CD4-positive, alpha-beta memory T cell (primary cell): ENCODE measurements at regions not wholly inside any gene's neighbourhood (a gene's known extent, or its start where the extent isn't known, plus 50 kb on each side); places are given as distances from the start of the nearest gene placed in this dataset.

Experiments used
- CTCF ChIA-PET: fragments of 350-600 bp; sonication (Branson Sonifier 250); formaldehyde crosslinking; loops from one replicate; lab custom pipeline; 2021; ENCODE audit warnings: inconsistent platforms; ENCODE audit not compliant: partially characterized antibody; lab: Charles Lee
- POLR2A ChIA-PET: fragments of 350-600 bp; sonication (Branson Sonifier 250); formaldehyde crosslinking; loops from one replicate; lab custom pipeline; 2021; ENCODE audit not compliant: partially characterized antibody; lab: Charles Lee
- DNase-seq, 5 donors: peaks; one replicate each; pipeline versions ENCODE4 v3.0.0 to v3.0.0-alpha.2; 2020 to 2022; ENCODE audit warnings: mixed read lengths in 1 of 5
- H3K27ac ChIP-seq: one replicate; pipeline ENCODE4 v1.7.0; 2013; ENCODE audit warnings: low read depth, low read length
- H3K27me3 ChIP-seq: 2 replicates; pipeline ENCODE4 v1.7.0; 2013; ENCODE audit warnings: mild to moderate bottlenecking, low read length, moderate library complexity; ENCODE audit not compliant: insufficient read depth
- H3K36me3 ChIP-seq: 2 replicates; pipeline ENCODE4 v1.7.0; 2013; ENCODE audit warnings: mild to moderate bottlenecking, low read length, moderate library complexity; ENCODE audit not compliant: insufficient read depth
- H3K4me1 ChIP-seq: 2 replicates; pipeline ENCODE4 v1.7.0; 2013; ENCODE audit warnings: mild to moderate bottlenecking, low read length, moderate library complexity; ENCODE audit not compliant: insufficient read depth
- H3K4me3 ChIP-seq, 2 donors: one replicate each; pipeline ENCODE4 v1.7.0; 2013; ENCODE audit warnings: low read length in 2 of 2, mild to moderate bottlenecking in 1 of 2
- H3K9me3 ChIP-seq, 2 donors: one replicate each; pipeline ENCODE4 v1.7.0; 2013; ENCODE audit warnings: low read length in 2 of 2, control low read depth in 1 of 2; ENCODE audit not compliant: control insufficient read depth in 1 of 2
- H3K27ac Mint-ChIP-seq, 7 donors: one replicate each; pipeline ENCODE4 v1.8.0; 2020 to 2021; ENCODE audit warnings: mixed read lengths in 7 of 7, mild to moderate bottlenecking in 6 of 7, inconsistent platforms in 3 of 7, moderate library complexity in 3 of 7
- H3K27me3 Mint-ChIP-seq, 2 donors: one replicate each; pipeline ENCODE4 v1.8.0; 2020 to 2021; ENCODE audit warnings: mixed read lengths in 2 of 2
- H3K36me3 Mint-ChIP-seq, 2 donors: one replicate each; pipeline ENCODE4 v1.8.0; 2020 to 2021; ENCODE audit warnings: mixed read lengths in 2 of 2, inconsistent platforms in 1 of 2, mild to moderate bottlenecking in 1 of 2
- H3K4me1 Mint-ChIP-seq, 4 donors: one replicate each; pipeline ENCODE4 v1.8.0; 2020 to 2021; ENCODE audit warnings: mixed read lengths in 4 of 4, mild to moderate bottlenecking in 1 of 4
- H3K4me3 Mint-ChIP-seq, 8 donors: one replicate each; pipeline ENCODE4 v1.8.0; 2020 to 2021; ENCODE audit warnings: mixed read lengths in 8 of 8, mild to moderate bottlenecking in 7 of 8, moderate library complexity in 6 of 8, inconsistent platforms in 3 of 8
- H3K9me3 Mint-ChIP-seq, 8 donors: one replicate each; pipeline ENCODE4 v1.8.0; 2020 to 2021; ENCODE audit warnings: mixed read lengths in 8 of 8, mild to moderate bottlenecking in 5 of 8, inconsistent platforms in 3 of 8, moderate library complexity in 1 of 8
- intact Hi-C: fragments of 100-400 bp; cut with micrococcal nuclease; formaldehyde crosslinking; loops from one replicate; pipeline ENCODE4 v1.15.1; 2023

DNA sequence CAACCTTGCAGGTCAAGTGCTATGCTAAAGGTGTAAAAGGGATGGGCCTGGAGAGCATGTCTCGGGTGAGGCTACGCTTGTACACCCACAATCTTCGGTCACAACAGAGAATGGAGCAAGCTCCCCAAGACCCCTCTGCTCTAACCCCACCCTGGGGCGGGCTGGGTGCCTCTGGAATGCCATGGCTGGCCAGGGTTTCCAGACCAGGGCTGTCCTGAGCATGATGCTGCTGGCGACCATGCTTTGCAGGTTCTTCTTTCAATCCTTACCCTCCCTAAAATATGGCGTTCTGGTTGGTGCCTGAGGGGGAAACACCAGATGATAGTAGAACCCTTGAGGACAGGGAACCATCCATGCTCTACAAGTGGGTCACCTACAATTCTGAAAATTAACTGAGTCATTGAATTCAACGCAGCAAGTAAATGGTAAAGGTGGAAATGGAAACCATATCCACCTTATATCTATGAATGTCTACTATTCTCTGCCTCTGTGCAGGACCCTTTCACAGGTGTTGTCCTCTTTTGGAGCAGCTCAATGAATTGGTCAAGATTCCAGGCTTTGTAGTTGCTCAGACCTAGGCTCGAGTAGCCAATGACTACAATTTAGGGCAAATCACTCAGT, 111.6 kb upstream of the EGLN3 start:
- POLR2A ChIA-PET, result no interaction called here
- Mint-ChIP-seq H3K4me1 (peaks cover 2 to 20% (median 7%) of the 10 kb centered on the region in 4 donors), H3K27ac (no peak overlapping the region), H3K36me3 (no peaks in the 10 kb centered on the region), H3K9me3 (peaks cover 0 to 2% (median 0%) of the 10 kb centered on the region in 8 donors), H3K4me3 (no peak overlapping the region), H3K27me3 (peaks cover 0 to 1% of the 10 kb centered on the region in 2 donors)
- Histone ChIP-seq H3K27ac (no peak overlapping the region), H3K4me1 (peaks cover 8% of the 10 kb centered on the region), H3K9me3 (no peaks in the 10 kb centered on the region), H3K36me3 (no peaks in the 10 kb centered on the region), H3K27me3 (no peaks in the 10 kb centered on the region), H3K4me3 (no peak overlapping the region)
- intact Hi-C loops, result no loop called here
- CTCF ChIA-PET, result no interaction called here
- no peak for DNase-seq

DNA sequence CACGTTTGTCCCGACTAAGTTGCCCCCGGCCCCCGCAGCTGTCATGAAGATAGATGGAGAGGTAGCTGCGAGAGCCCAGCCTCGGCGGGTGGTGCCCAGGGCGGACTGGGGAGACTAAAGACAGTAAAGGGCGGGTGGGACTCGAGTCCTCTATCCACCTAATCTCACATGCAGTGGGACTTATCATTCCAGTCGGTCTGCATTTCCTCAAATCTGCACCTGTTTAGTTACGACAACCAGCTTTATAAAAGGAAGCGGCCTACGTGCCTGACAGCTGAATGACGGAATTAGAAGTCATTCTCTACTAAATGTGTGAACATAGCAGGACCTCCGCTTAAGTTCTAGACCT, 109.8 kb upstream of the EGLN3 start:
- Histone ChIP-seq H3K36me3 (no peaks in the 10 kb centered on the region), H3K4me1 (peaks cover 8% of the 10 kb centered on the region), H3K27me3 (no peaks in the 10 kb centered on the region), H3K27ac (no peak overlapping the region), H3K9me3 (no peaks in the 10 kb centered on the region), H3K4me3 (peak overlapping the region; percentile 17 to 47)
- DNase-seq, result no peak
- H3K27me3 Mint-ChIP-seq, result peaks cover 0 to 1% of the 10 kb centered on the region in 2 donors
- peak overlapping the region; percentile 87 to 93 (median 88) for H3K4me3 Mint-ChIP-seq
- peak overlapping the region; percentile 46 to 91 (median 84) for H3K27ac Mint-ChIP-seq
- H3K36me3 Mint-ChIP-seq, result no peaks in the 10 kb centered on the region
- intact Hi-C loops, result loop anchor here (2.0 kb wide), 1 partner anchor 16 kb away; no protein-coding TSS in a partner anchor
- ChIA-PET POLR2A (interaction anchor here (0.5 to 2.2 kb wide), 7 partner anchors 9 to 1370 kb away, joined by 3 to 13 read pairs (median 4); partner anchors contain the start of gene EGLN3), CTCF (interaction anchor here (0.9 to 1.8 kb wide), 8 partner anchors 9 to 212 kb away, joined by 3 to 9 read pairs (median 4); no protein-coding TSS in a partner anchor)
- H3K9me3 Mint-ChIP-seq, result no peaks in the 10 kb centered on the region
- peaks cover 2 to 23% (median 7%) of the 10 kb centered on the region in 4 donors for H3K4me1 Mint-ChIP-seq

DNA sequence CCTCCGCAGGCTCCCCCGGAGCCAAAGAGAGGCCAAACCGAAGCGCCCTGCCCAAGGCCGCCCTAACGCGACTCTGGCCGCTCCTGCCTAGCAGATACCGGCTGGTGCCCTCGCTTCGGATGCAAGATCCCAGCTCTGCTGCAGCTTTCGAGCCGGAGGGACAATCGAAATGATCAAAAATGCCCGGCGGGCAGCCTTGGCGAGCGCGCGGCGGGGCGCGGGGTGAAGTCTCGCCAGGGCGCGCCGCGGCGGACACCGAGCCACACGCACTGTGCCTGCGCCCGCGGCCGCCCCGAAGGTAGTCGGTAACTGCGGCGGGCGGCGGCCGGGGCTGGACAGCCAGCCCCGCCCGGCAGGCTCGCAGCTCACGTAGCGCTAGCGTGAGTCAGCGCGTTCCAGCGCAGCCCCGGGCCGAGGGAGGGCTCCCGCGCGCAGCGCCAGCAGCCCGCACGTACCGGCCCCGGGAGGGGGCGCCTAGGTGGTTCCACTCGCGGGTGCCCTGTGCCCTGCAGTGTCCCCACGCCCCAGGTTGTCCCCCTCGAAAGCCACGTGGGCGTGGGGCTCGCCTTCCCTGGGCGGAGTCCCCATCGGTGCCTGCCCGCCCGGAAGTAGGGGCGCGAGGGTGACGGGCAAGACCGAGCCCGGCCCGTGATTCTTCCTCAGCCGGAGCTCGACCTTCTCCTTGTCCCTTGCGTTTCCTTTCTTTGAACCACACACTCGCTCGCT, 109.2 kb upstream of the EGLN3 start:
- CTCF ChIA-PET, result interaction anchor here (0.6 to 1.8 kb wide), 12 partner anchors 9 to 212 kb away, joined by 3 to 9 read pairs (median 3); no protein-coding TSS in a partner anchor

DNA sequence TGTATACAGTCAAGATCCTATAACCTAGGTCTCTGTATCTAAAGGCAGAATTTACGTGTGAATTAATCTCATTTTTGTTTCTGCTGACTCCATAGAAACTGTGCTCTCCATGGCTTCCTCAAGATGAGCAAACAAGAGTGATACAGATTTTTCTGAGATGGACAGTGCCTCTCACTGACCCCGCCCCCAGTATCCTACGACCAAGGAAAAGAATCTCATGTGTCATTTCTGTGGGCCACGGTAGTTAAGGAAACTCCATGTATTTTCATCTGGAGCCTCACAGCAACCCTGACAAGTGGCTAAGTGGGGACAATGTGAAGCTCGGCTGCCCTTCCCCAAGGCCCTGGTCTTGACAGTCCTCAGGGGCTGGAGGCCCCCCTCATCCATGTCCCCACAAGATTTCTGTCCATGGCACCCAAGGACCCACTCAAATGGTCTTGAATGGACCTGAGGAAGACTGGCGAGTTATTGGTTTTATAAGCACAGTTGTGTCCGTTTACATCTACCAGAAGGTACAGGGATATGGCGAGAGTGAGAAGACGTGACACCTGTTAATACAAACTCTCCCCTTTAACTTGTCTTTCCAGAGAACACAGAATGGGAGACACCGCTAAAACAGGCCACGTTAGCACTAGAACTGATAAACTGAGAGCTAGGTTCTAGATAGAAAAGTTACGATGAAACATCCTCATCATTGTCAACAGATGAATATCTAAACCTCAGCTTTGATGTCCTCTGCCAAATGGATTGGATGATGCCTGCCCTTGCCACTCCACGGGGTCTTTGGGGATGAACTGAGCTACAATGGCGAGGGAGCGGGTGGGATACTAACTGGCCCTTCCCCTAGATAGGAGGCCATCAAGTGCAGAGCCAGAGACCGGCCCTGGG, 108.4 kb upstream of the EGLN3 start:
- no peak overlapping the region for H3K27ac ChIP-seq
- no peaks in the 10 kb centered on the region for H3K9me3 Mint-ChIP-seq
- H3K4me1 Mint-ChIP-seq, result peaks cover 2 to 32% (median 7%) of the 10 kb centered on the region in 4 donors
- CTCF ChIA-PET, result interaction anchor here (0.6 to 1.8 kb wide), 11 partner anchors 8 to 211 kb away, joined by 3 to 9 read pairs (median 3); no protein-coding TSS in a partner anchor
- H3K36me3 ChIP-seq, result no peaks in the 10 kb centered on the region
- no peaks in the 10 kb centered on the region for H3K9me3 ChIP-seq
- intact Hi-C loops, result no loop called here
- H3K27me3 ChIP-seq, result no peaks in the 10 kb centered on the region
- peak overlapping the region in 3 of 7 donors; percentile 32 to 57 (median 46) for H3K27ac Mint-ChIP-seq
- peak overlapping the region; percentile 69 to 83 (median 78) for H3K4me3 Mint-ChIP-seq
- H3K4me3 ChIP-seq, result peak overlapping the region; percentile 6 to 47
- no peak for DNase-seq
- peaks cover 8% of the 10 kb centered on the region for H3K4me1 ChIP-seq
- POLR2A ChIA-PET, result interaction anchor here (0.9 to 2.2 kb wide), 4 partner anchors 7 to 40 kb away, joined by 4 to 13 read pairs (median 8); no protein-coding TSS in a partner anchor
- H3K27me3 Mint-ChIP-seq, result peaks cover 0 to 1% of the 10 kb centered on the region in 2 donors
- no peaks in the 10 kb centered on the region for H3K36me3 Mint-ChIP-seq

More for the DNA sequence above, 109.2 kb upstream of the EGLN3 start:
- Histone ChIP-seq H3K4me3 (peak overlapping the region; percentile 17 to 47), H3K4me1 (peaks cover 8% of the 10 kb centered on the region), H3K9me3 (no peaks in the 10 kb centered on the region), H3K27me3 (no peaks in the 10 kb centered on the region), H3K27ac (no peak overlapping the region), H3K36me3 (no peaks in the 10 kb centered on the region)
- DNase-seq, result peak; percentile 36 to 54 (median 46)
- no peaks in the 10 kb centered on the region for H3K36me3 Mint-ChIP-seq
- peak overlapping the region; percentile 87 to 93 (median 88) for H3K4me3 Mint-ChIP-seq
- peaks cover 0 to 1% of the 10 kb centered on the region in 2 donors for H3K27me3 Mint-ChIP-seq
- H3K27ac Mint-ChIP-seq, result peak overlapping the region; percentile 46 to 91 (median 84)
- intact Hi-C loops, result loop anchor here (2.0 kb wide), 1 partner anchor 15 kb away; no protein-coding TSS in a partner anchor
- peaks cover 2 to 28% (median 7%) of the 10 kb centered on the region in 4 donors for H3K4me1 Mint-ChIP-seq
- POLR2A ChIA-PET, result interaction anchor here (0.5 to 2.2 kb wide), 7 partner anchors 8 to 1369 kb away, joined by 3 to 13 read pairs (median 4); partner anchors contain the start of gene EGLN3
- H3K9me3 Mint-ChIP-seq, result no peaks in the 10 kb centered on the region

DNA sequence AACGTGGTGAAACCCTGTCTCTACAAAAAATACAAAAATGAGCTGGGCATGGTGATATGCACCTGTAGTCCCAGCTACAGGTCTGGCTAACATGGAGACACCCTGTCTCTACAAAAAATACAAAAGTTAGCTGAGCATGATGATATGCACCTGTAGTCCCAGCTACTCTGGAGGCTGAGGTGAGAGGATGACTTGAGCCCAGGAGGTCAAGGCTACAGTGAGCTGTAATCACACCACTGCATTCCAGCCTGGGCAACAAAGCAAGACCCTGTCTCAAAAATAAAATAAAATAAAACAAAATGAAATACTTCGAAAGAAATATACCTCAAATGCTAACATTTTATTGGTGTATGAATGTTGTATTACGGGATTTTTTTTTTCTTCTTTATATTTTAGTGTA, 107.6 kb upstream of the EGLN3 start:
- POLR2A ChIA-PET, result no interaction called here
- peaks cover 0 to 1% of the 10 kb centered on the region in 2 donors for H3K27me3 Mint-ChIP-seq
- CTCF ChIA-PET, result no interaction called here

DNA sequence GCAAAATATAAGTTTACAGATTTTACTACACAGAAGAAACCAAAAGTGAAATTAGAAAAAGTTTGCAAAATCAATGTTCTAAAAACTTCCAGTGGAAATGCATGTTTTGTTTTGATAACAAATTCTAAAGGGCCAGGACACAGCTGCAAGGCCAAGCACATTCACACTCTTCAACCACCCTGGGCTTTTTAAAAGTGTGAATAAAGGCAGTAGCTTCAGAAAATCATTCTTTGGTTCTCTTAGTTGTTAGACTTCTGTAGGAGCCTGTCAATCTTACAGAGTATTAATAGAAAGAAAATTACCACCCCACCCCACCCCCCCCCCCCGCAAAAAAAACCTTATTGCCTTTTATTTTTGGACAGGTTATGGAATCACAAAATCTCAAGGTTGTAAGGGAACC, 105.2 kb upstream of the EGLN3 start:
- H3K27me3 Mint-ChIP-seq, result peaks cover 0 to 1% of the 10 kb centered on the region in 2 donors
- no peak overlapping the region for H3K27ac Mint-ChIP-seq
- peaks cover 16 to 55% (median 27%) of the 10 kb centered on the region in 4 donors for H3K4me1 Mint-ChIP-seq
- intact Hi-C loops, result no loop called here
- Histone ChIP-seq H3K4me3 (no peak overlapping the region), H3K27me3 (no peaks in the 10 kb centered on the region), H3K9me3 (no peaks in the 10 kb centered on the region), H3K27ac (no peak overlapping the region), H3K36me3 (no peaks in the 10 kb centered on the region), H3K4me1 (peaks cover 30% of the 10 kb centered on the region)
- no peak for DNase-seq
- POLR2A ChIA-PET, result no interaction called here
- CTCF ChIA-PET, result no interaction called here
- no peaks in the 10 kb centered on the region for H3K9me3 Mint-ChIP-seq
- no peak overlapping the region for H3K4me3 Mint-ChIP-seq
- no peaks in the 10 kb centered on the region for H3K36me3 Mint-ChIP-seq

More for the DNA sequence above, 107.6 kb upstream of the EGLN3 start:
- no peak for DNase-seq
- no peaks in the 10 kb centered on the region for H3K9me3 ChIP-seq
- H3K27ac ChIP-seq, result no peak overlapping the region
- H3K4me3 Mint-ChIP-seq, result no peak overlapping the region
- no peak overlapping the region for H3K27ac Mint-ChIP-seq
- H3K36me3 ChIP-seq, result no peaks in the 10 kb centered on the region
- peaks cover 4 to 36% (median 10%) of the 10 kb centered on the region in 4 donors for H3K4me1 Mint-ChIP-seq
- H3K9me3 Mint-ChIP-seq, result no peaks in the 10 kb centered on the region
- H3K4me1 ChIP-seq, result peaks cover 9% of the 10 kb centered on the region
- H3K27me3 ChIP-seq, result no peaks in the 10 kb centered on the region
- H3K36me3 Mint-ChIP-seq, result no peaks in the 10 kb centered on the region
- no peak overlapping the region for H3K4me3 ChIP-seq
- intact Hi-C loops, result no loop called here
